ENCODE measurements at regions not wholly inside any gene's neighbourhood (a gene's known extent, or its start where the extent isn't known, plus 50 kb on each side); places are given as distances from the start of the nearest gene placed in this dataset.
"Not testable (repeated sequence)": the region's sequence is repeated elsewhere in the genome, so short reads cannot be mapped to it uniquely, and the experiment has no call there.

DNA sequence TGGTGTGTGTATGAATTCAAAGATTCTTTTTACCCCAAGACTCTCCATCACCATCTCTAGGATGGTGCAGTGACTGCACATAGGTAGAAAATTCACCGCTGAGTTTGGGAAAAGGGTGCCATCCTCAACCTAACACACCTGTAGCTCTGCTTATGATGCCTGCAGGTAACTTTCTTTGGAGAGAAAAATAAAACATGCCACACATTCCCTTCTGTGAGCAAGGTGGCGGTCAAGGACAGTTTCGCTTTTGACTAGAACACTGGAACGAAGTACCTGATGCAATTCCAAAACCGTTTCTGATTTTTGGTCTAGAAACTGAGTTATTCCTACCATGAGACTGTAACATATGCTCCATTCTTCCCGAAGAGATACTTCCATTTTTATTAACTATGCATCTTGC, 205.6 kb downstream of the FGFR2 start:
- H3K36me3 ChIP-seq = no peaks in the 10 kb centered on the region
- TF ChIP-seq, protein P1, sequence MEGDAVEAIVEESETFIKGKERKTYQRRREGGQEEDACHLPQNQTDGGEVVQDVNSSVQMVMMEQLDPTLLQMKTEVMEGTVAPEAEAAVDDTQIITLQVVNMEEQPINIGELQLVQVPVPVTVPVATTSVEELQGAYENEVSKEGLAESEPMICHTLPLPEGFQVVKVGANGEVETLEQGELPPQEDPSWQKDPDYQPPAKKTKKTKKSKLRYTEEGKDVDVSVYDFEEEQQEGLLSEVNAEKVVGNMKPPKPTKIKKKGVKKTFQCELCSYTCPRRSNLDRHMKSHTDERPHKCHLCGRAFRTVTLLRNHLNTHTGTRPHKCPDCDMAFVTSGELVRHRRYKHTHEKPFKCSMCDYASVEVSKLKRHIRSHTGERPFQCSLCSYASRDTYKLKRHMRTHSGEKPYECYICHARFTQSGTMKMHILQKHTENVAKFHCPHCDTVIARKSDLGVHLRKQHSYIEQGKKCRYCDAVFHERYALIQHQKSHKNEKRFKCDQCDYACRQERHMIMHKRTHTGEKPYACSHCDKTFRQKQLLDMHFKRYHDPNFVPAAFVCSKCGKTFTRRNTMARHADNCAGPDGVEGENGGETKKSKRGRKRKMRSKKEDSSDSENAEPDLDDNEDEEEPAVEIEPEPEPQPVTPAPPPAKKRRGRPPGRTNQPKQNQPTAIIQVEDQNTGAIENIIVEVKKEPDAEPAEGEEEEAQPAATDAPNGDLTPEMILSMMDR (IDR thresholded peaks at IDR 0.05) = no peak
- no peak for TF ChIP-seq EP300 (IDR thresholded peaks at IDR 0.05)
- no peak for TF ChIP-seq POLR2AphosphoS5 (IDR thresholded peaks at IDR 0.05)
- TF ChIP-seq POLR2A (IDR thresholded peaks at IDR 0.05) = no peak
- no peak overlapping the region for H3K27ac ChIP-seq
- ATAC-seq = no peak
- H3K4me1 ChIP-seq = peaks cover 0 to 7% (median 0%) of the 10 kb centered on the region in 3 donors
- no peaks in the 10 kb centered on the region for H3K9me3 ChIP-seq
- no peaks in the 10 kb centered on the region for H3K27me3 ChIP-seq
- no peak overlapping the region for H3K4me3 ChIP-seq
- 84 to 95% methylated on average over 4 to 6 of the region's 6 CpGs for WGBS, 2 donors (ENCODE audit: low coverage in 1 of 2)

DNA sequence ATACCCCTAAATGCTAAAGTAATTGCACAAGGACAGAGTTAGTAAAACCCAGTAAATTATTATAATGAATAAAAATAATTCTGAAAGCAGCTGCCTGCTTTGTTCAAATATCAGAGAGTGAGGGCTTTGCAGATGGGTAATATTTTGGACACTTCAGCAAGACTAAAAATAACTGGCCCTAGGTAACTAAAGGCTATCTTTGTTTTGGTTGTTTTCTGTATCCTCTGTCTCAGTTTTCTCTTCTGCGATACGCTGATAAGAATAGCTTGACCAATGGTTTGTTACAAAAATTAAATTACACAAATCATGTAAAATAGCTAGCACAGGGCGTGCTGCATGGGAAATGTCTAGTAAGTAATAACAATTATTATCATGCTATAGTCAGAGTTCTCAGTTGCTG, 204.7 kb downstream of the FGFR2 start:
- Histone ChIP-seq H3K9me3 (no peaks in the 10 kb centered on the region), H3K4me3 (no peak overlapping the region), H3K27me3 (no peaks in the 10 kb centered on the region), H3K36me3 (no peaks in the 10 kb centered on the region), H3K4me1 (peaks cover 0 to 7% (median 0%) of the 10 kb centered on the region in 3 donors), H3K27ac (no peak overlapping the region)
- TF ChIP-seq POLR2AphosphoS5 (IDR thresholded peaks at IDR 0.05) = no peak
- no peak for ATAC-seq
- WGBS, 2 donors (ENCODE audit: low coverage in 1 of 2) = 47 to 84% methylated on average over 3 of the region's 3 CpGs

DNA sequence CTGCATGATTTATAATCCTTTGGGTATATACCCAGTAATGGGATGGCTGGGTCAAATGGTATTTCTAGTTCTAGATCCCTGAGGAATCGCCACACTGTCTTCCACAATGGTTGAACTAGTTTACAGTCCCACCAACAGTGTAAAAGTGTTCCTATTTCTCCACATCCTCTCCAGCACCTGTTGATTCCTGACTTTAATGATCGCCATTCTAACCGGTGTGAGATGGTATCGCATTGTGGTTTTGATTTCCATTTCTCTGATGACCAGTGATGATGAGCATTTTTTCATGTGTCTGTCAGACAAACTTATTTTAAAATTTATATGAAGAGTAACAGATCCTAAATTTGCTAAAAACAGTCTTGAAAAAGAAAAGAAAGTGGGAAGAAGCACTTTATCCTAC, 197.7 kb downstream of the FGFR2 start:
- not testable (repeated sequence) for H3K36me3 ChIP-seq, H3K9me3 ChIP-seq, ATAC-seq, H3K27me3 ChIP-seq, H3K4me1 ChIP-seq, H3K4me3 ChIP-seq, H3K27ac ChIP-seq
- WGBS, 2 donors (ENCODE audit: low coverage in 1 of 2) = 100% methylated on average over 3 of the region's 4 CpGs

DNA sequence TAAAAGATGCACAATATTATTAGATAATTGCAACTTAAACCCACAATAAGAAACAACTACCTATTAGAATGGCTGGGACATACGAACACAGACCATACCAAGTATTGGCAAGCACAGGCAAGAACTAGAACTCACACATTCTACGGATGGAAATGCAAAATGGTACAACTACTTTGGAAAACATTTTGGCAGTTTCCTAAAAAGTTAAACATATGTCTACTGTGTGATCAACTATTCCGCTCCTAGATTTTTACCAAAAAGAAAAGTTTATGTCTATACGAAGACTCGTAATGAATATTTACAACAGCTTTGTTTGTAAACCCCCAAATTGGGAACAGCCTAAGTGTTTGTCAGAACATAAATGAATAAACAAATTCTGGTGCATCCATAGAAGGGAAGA, 194.7 kb downstream of the FGFR2 start:
- Histone ChIP-seq H3K9me3 (no peaks in the 10 kb centered on the region), H3K27ac (no peak overlapping the region), H3K36me3 (no peaks in the 10 kb centered on the region), H3K4me1 (no peaks in the 10 kb centered on the region), H3K4me3 (no peak overlapping the region), H3K27me3 (no peaks in the 10 kb centered on the region)
- WGBS, 2 donors (ENCODE audit: low coverage in 1 of 2) = 92 to 93% methylated on average over 4 to 5 of the region's 5 CpGs
- no peak for ATAC-seq
- no peak for TF ChIP-seq EP300 (IDR thresholded peaks at IDR 0.05)
- TF ChIP-seq POLR2A (IDR thresholded peaks at IDR 0.05) = no peak
- TF ChIP-seq POLR2AphosphoS5 (IDR thresholded peaks at IDR 0.05) = no peak
- TF ChIP-seq, protein P1 (IDR thresholded peaks at IDR 0.05) = no peak

DNA sequence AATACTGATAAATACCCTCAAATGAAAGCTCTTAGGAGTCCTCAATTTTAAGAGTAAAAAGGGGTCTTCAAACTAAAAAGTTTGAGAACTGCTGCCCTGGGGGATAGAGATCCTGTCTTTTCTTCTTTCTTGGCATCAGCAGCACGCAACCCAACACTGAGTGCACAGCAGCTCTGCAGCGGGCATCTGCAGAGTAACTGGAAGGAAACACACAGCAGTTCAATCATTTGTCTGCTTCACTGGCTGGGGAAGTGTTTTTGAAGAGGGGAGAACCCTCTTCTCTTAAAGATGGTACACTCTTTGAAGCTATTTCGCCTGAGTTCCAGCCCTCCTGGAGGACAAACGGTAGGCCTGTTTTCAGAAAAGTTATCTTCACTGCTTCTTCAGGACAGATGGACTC, 193.6 kb downstream of the FGFR2 start:
- Histone ChIP-seq H3K27me3 (no peaks in the 10 kb centered on the region), H3K4me3 (no peak overlapping the region), H3K27ac (no peak overlapping the region), H3K9me3 (no peaks in the 10 kb centered on the region), H3K36me3 (no peaks in the 10 kb centered on the region), H3K4me1 (no peaks in the 10 kb centered on the region)
- WGBS, 2 donors (ENCODE audit: low coverage in 1 of 2) = 72 to 93% methylated on average over 2 to 3 of the region's 4 CpGs
- ATAC-seq = no peak
- no peak for TF ChIP-seq POLR2AphosphoS5 (IDR thresholded peaks at IDR 0.05)
- no peak for TF ChIP-seq EP300 (IDR thresholded peaks at IDR 0.05)
- no peak for TF ChIP-seq POLR2A (IDR thresholded peaks at IDR 0.05)
- TF ChIP-seq, protein P1 (IDR thresholded peaks at IDR 0.05) = no peak

DNA sequence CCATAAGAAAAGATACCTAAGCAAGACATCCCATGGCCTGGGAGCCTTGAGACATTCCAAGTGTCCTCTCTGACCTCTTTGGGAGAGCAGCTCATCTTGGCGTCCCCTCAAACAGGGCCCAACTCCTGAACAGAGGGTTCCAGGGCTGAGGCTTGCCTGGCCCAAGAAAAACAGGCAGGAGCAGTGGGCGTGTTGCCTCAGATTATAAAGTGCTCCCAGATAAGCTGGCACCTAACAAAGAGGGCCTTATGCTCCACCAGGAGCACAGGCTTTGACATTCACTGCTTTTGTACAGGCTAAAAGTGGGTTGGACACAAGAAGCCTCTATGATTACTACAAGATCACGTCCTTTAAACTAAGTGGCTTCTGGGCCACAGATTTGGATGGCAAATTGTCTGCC, 193.1 kb downstream of the FGFR2 start:
- TF ChIP-seq POLR2AphosphoS5 (IDR thresholded peaks at IDR 0.05) (no peak), EP300 (IDR thresholded peaks at IDR 0.05) (no peak), POLR2A (IDR thresholded peaks at IDR 0.05) (no peak)
- TF ChIP-seq, protein P1 (IDR thresholded peaks at IDR 0.05) = no peak
- no peak for ATAC-seq
- H3K27me3 ChIP-seq = no peaks in the 10 kb centered on the region
- no peak overlapping the region for H3K27ac ChIP-seq
- WGBS, 2 donors (ENCODE audit: low coverage in 1 of 2) = 73% methylated on average over 2 of the region's 3 CpGs; no CpG with 5 or more reads in 1 of the 2 donors
- H3K4me1 ChIP-seq = no peaks in the 10 kb centered on the region
- no peaks in the 10 kb centered on the region for H3K36me3 ChIP-seq
- H3K9me3 ChIP-seq = no peaks in the 10 kb centered on the region
- H3K4me3 ChIP-seq = no peak overlapping the region

Measured in gastroesophageal sphincter (tissue), 4 donors.